ENCODE measurements at regions not wholly inside any gene's neighbourhood (a gene's known extent, or its start where the extent isn't known, plus 50 kb on each side); places are given as distances from the start of the nearest gene placed in this dataset.
"Not testable (repeated sequence)": the region's sequence is repeated elsewhere in the genome, so short reads cannot be mapped to it uniquely, and the experiment has no call there.

- DNase-seq; H4K91ac ChIP-seq (ENCODE audit: low read depth, low read length); H3K23ac ChIP-seq (ENCODE audit: low read length); H3K9ac ChIP-seq (ENCODE audit: low read length); H3K4ac ChIP-seq (ENCODE audit: low read depth, low read length); H3K4me2 ChIP-seq (ENCODE audit: low read length); H3K79me1 ChIP-seq (ENCODE audit: low read length); H3K27ac ChIP-seq (ENCODE audit: low read depth, low read length); H4K12ac ChIP-seq (ENCODE audit: low read depth, low read length); H3K4me3 ChIP-seq (ENCODE audit: low read depth, low read length); H3K14ac ChIP-seq (ENCODE audit: low read length); H3K79me2 ChIP-seq (ENCODE audit: control insufficient read depth, insufficient read depth, low read length, poor library complexity); H2AK5ac ChIP-seq (ENCODE audit: low read length); H2BK5ac ChIP-seq (ENCODE audit: low read depth, low read length, poor library complexity); H3K27me3 ChIP-seq (ENCODE audit: insufficient read depth, low read length); H2BK12ac ChIP-seq (ENCODE audit: low read length); H4K8ac ChIP-seq (ENCODE audit: low read depth, low read length); H2AFZ ChIP-seq (ENCODE audit: insufficient read depth, low read length, poor library complexity); H2BK120ac ChIP-seq (ENCODE audit: insufficient read depth, low read length, poor library complexity); H3K9me3 ChIP-seq (ENCODE audit: insufficient read depth, low read depth, low read length); H3K18ac ChIP-seq (ENCODE audit: low read length); H3K4me1 ChIP-seq (ENCODE audit: control insufficient read depth in 1 of 2, insufficient read depth in 2 of 2, low read length in 2 of 2); H3K36me3 ChIP-seq (ENCODE audit: control insufficient read depth in 1 of 2, insufficient read depth in 2 of 2, low read length in 2 of 2): not testable (repeated sequence)
- WGBS (ENCODE audit: extremely low coverage, insufficient coverage, insufficient read length) = no CpG with 5 or more reads among the region's 1 CpG
Observed at GRCh38 chr1:120950633-120951032, 61.1 kb downstream of the PPIAL4A start.

- not testable (repeated sequence) for DNase-seq; H2BK12ac ChIP-seq (ENCODE audit: low read length); H2BK5ac ChIP-seq (ENCODE audit: low read depth, low read length, poor library complexity); H3K79me2 ChIP-seq (ENCODE audit: control insufficient read depth, insufficient read depth, low read length, poor library complexity); H2AFZ ChIP-seq (ENCODE audit: insufficient read depth, low read length, poor library complexity); H2AK5ac ChIP-seq (ENCODE audit: low read length); H3K9me3 ChIP-seq (ENCODE audit: insufficient read depth, low read depth, low read length); H3K4ac ChIP-seq (ENCODE audit: low read depth, low read length); H3K36me3 ChIP-seq (ENCODE audit: control insufficient read depth in 1 of 2, insufficient read depth in 2 of 2, low read length in 2 of 2); H3K14ac ChIP-seq (ENCODE audit: low read length); H3K27ac ChIP-seq (ENCODE audit: low read depth, low read length); H3K23ac ChIP-seq (ENCODE audit: low read length); H2BK120ac ChIP-seq (ENCODE audit: insufficient read depth, low read length, poor library complexity); H3K18ac ChIP-seq (ENCODE audit: low read length); H3K4me3 ChIP-seq (ENCODE audit: low read depth, low read length); H4K12ac ChIP-seq (ENCODE audit: low read depth, low read length); H3K4me2 ChIP-seq (ENCODE audit: low read length); H3K27me3 ChIP-seq (ENCODE audit: insufficient read depth, low read length); H4K8ac ChIP-seq (ENCODE audit: low read depth, low read length); H3K79me1 ChIP-seq (ENCODE audit: low read length); H4K91ac ChIP-seq (ENCODE audit: low read depth, low read length); H3K4me1 ChIP-seq (ENCODE audit: control insufficient read depth in 1 of 2, insufficient read depth in 2 of 2, low read length in 2 of 2); H3K9ac ChIP-seq (ENCODE audit: low read length)
- no CpG with 5 or more reads among the region's 4 CpGs for WGBS (ENCODE audit: extremely low coverage, insufficient coverage, insufficient read length)
Observed at GRCh38 chr1:120951100-120951499, 61.5 kb downstream of the PPIAL4A start.

DNA sequence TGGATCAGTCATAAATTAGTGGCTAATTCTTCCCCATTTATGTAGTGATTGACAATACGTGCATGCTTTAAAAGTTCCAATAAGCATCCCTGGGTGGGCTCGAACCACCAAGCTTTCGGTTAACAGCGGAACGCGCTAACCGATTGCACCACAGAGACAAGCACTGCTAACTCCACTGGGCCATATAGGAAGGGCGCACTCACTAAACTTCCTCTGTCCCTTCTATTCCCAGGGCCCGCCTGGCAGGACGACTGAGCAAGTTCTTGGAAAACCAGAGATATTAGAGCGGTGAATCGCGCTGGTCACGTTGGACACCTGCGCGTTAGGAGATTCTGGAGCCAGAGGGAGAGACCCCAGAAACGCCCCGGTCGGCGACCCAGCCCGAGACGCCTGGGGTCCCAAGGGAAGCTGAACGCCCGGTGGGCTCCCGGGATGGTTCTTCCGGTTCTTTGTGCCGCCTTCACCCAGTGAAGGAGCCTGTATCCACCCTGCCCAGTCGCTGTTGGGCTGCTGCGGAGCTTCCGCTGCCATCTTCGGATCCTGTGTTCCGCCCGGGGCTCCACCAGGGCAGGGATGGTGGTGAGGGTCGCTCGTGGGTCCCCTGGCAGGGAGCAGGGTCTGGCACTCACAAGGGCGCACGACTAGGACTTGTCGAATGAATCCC lies 62.8 kb downstream of the PPIAL4A start:
- H4K8ac ChIP-seq (ENCODE audit: low read depth, low read length) = not testable (repeated sequence)

DNA sequence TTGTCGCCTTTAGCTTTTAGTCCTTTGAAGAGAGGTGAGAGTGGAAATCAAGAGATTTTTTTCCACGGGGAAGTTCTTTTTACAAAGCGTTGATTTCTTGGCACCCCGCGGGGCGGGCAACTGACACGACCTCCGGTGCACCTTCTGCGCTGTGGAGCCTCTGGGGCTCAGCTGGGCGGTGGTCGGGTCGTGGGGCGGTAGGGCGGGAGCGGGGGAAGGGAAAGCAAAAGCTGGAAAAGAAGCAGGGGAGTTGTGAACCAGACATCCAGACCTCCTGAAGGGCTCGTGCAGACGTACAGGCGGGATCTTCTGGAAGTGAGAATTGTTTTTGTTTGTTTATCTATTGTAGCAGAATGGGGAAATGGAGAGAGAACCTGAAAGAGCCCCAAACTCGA lies 63.3 kb downstream of the PPIAL4A start:
- H4K8ac ChIP-seq (ENCODE audit: low read depth, low read length); DNase-seq; H2AK5ac ChIP-seq (ENCODE audit: low read length); H3K4me1 ChIP-seq (ENCODE audit: control insufficient read depth in 1 of 2, insufficient read depth in 2 of 2, low read length in 2 of 2); H3K79me1 ChIP-seq (ENCODE audit: low read length); H2BK120ac ChIP-seq (ENCODE audit: insufficient read depth, low read length, poor library complexity); H3K27ac ChIP-seq (ENCODE audit: low read depth, low read length); H3K27me3 ChIP-seq (ENCODE audit: insufficient read depth, low read length); H3K4me3 ChIP-seq (ENCODE audit: low read depth, low read length); H2AFZ ChIP-seq (ENCODE audit: insufficient read depth, low read length, poor library complexity); H3K4me2 ChIP-seq (ENCODE audit: low read length); H3K18ac ChIP-seq (ENCODE audit: low read length); H3K14ac ChIP-seq (ENCODE audit: low read length); H2BK5ac ChIP-seq (ENCODE audit: low read depth, low read length, poor library complexity); H3K9me3 ChIP-seq (ENCODE audit: insufficient read depth, low read depth, low read length); H3K4ac ChIP-seq (ENCODE audit: low read depth, low read length); H3K23ac ChIP-seq (ENCODE audit: low read length); H4K91ac ChIP-seq (ENCODE audit: low read depth, low read length); H2BK12ac ChIP-seq (ENCODE audit: low read length); H3K9ac ChIP-seq (ENCODE audit: low read length); H3K79me2 ChIP-seq (ENCODE audit: control insufficient read depth, insufficient read depth, low read length, poor library complexity); H4K12ac ChIP-seq (ENCODE audit: low read depth, low read length); H3K36me3 ChIP-seq (ENCODE audit: control insufficient read depth in 1 of 2, insufficient read depth in 2 of 2, low read length in 2 of 2): not testable (repeated sequence)
- no CpG with 5 or more reads among the region's 19 CpGs for WGBS (ENCODE audit: extremely low coverage, insufficient coverage, insufficient read length)

More for the DNA sequence above, 62.8 kb downstream of the PPIAL4A start:
- H2BK5ac ChIP-seq (ENCODE audit: low read depth, low read length, poor library complexity); H3K9ac ChIP-seq (ENCODE audit: low read length); H4K12ac ChIP-seq (ENCODE audit: low read depth, low read length); H2AFZ ChIP-seq (ENCODE audit: insufficient read depth, low read length, poor library complexity); H3K79me2 ChIP-seq (ENCODE audit: control insufficient read depth, insufficient read depth, low read length, poor library complexity); H3K9me3 ChIP-seq (ENCODE audit: insufficient read depth, low read depth, low read length); H3K14ac ChIP-seq (ENCODE audit: low read length); H2BK12ac ChIP-seq (ENCODE audit: low read length); H3K4me2 ChIP-seq (ENCODE audit: low read length); H3K18ac ChIP-seq (ENCODE audit: low read length); H3K23ac ChIP-seq (ENCODE audit: low read length); H3K4me3 ChIP-seq (ENCODE audit: low read depth, low read length); H3K27me3 ChIP-seq (ENCODE audit: insufficient read depth, low read length); H3K79me1 ChIP-seq (ENCODE audit: low read length); H3K4ac ChIP-seq (ENCODE audit: low read depth, low read length); H2BK120ac ChIP-seq (ENCODE audit: insufficient read depth, low read length, poor library complexity); H4K91ac ChIP-seq (ENCODE audit: low read depth, low read length); H3K4me1 ChIP-seq (ENCODE audit: control insufficient read depth in 1 of 2, insufficient read depth in 2 of 2, low read length in 2 of 2); H3K36me3 ChIP-seq (ENCODE audit: control insufficient read depth in 1 of 2, insufficient read depth in 2 of 2, low read length in 2 of 2); H2AK5ac ChIP-seq (ENCODE audit: low read length); H3K27ac ChIP-seq (ENCODE audit: low read depth, low read length); DNase-seq: not testable (repeated sequence)
- no CpG with 5 or more reads among the region's 38 CpGs for WGBS (ENCODE audit: extremely low coverage, insufficient coverage, insufficient read length)
